Upper lobe of left lung (tissue), 6 donors: ENCODE measurements at regions not wholly inside any gene's neighbourhood (a gene's known extent, or its start where the extent isn't known, plus 50 kb on each side); places are given as distances from the start of the nearest gene placed in this dataset.

Source experiments
- ATAC-seq, 2 donors: fragments of 200-7000 bp; cut with Tn5 transposase; one replicate each; pipeline ENCODE4 v1.9.1; 2022; ENCODE audit warnings: mild to moderate bottlenecking in 2 of 2, moderate library complexity in 2 of 2; ENCODE audit not compliant: low FRiP score in 2 of 2
- DNase-seq, 2 donors: peaks; one replicate each; pipeline ENCODE4 v3.0.0-alpha.2; 2019 to 2020
- H3K27ac ChIP-seq, 4 donors: fragments of 200-600 bp; sonication (generic); one replicate each; pipeline ENCODE4 v1.5.1; 2016 to 2019
- H3K27me3 ChIP-seq, 4 donors: fragments of 200-600 bp; sonication (generic); one replicate each; pipeline ENCODE4 v1.5.1; 2017 to 2019
- H3K36me3 ChIP-seq, 4 donors: fragments of 200-600 bp; sonication (generic); one replicate each; pipeline ENCODE4 v1.5.1; 2016 to 2019
- H3K4me1 ChIP-seq, 4 donors: fragments of 200-600 bp; sonication (generic); one replicate each; pipeline ENCODE4 v1.5.1; 2018 to 2019
- H3K4me3 ChIP-seq, 4 donors: fragments of 200-600 bp; sonication (generic); one replicate each; pipeline ENCODE4 v1.5.1; 2017 to 2019; ENCODE audit warnings: mild to moderate bottlenecking in 2 of 4, moderate library complexity in 1 of 4
- H3K9me3 ChIP-seq, 4 donors: fragments of 200-600 bp; sonication (generic); one replicate each; pipeline ENCODE4 v1.5.1; 2018 to 2019
- CTCF ChIP-seq, 6 experiments: fragments of 450-650 bp in 4 of 6; fragments of 200-600 bp in 2 of 6; sonication (generic) in 2 of 6; IDR thresholded peaks; one replicate each; pipeline ENCODE4 v1.5.1; 2016 to 2019; ENCODE audit warnings: antibody characterized with exemption in 6 of 6
- EP300 ChIP-seq, 4 donors: sonication (generic); formaldehyde crosslinking; IDR thresholded peaks; one replicate each; pipeline ENCODE4 v1.5.1; 2017; ENCODE audit warnings: antibody characterized with exemption in 4 of 4, control low read depth in 2 of 4
- POLR2A ChIP-seq, 4 donors: fragments of 450-650 bp; IDR thresholded peaks; one replicate each; pipeline ENCODE4 v1.5.1; 2016 to 2017; ENCODE audit warnings: antibody characterized with exemption in 4 of 4, mild to moderate bottlenecking in 2 of 4
- POLR2AphosphoS5 ChIP-seq, 2 donors: sonication (generic); formaldehyde crosslinking; IDR thresholded peaks; one replicate each; pipeline ENCODE4 v1.5.1; 2017; ENCODE audit warnings: antibody characterized with exemption in 2 of 2
- WGBS, 2 donors: methylation state at CpG; one replicate each; pipeline ENCODE4 v1.1.5; 2017 to 2018; 5-methylcytosine and 5-hydroxymethylcytosine counted together
- donor health status: DM: no; HTN: no; CAD: no; lungs with moderate emphysema.
- donor health status: DM: no; HTN: yes; CAD: no; lungs with severe emphysema.

- Histone ChIP-seq H3K9me3 (no peaks in the 10 kb centered on the region), H3K36me3 (no peaks in the 10 kb centered on the region), H3K4me1 (peaks cover 0 to 6% (median 0%) of the 10 kb centered on the region in 4 donors), H3K27ac (no peak overlapping the region), H3K4me3 (no peak overlapping the region), H3K27me3 (peaks cover 0 to 2% (median 0%) of the 10 kb centered on the region in 4 donors)
- DNase-seq (peak in 1 of 2 donors; percentile 17), ATAC-seq (no peak)
- no peak for TF ChIP-seq EP300 (IDR thresholded peaks at IDR 0.05)
- TF ChIP-seq CTCF (IDR thresholded peaks at IDR 0.05), result no peak
- TF ChIP-seq POLR2AphosphoS5 (IDR thresholded peaks at IDR 0.05), result no peak
- TF ChIP-seq POLR2A (IDR thresholded peaks at IDR 0.05), result no peak
- WGBS, 2 donors, result 55 to 61% methylated on average over 10 to 15 of the region's 15 CpGs
Measured at GRCh38 chr22:44583061-44583760, 85.2 kb upstream of the RTL6 start.

DNA sequence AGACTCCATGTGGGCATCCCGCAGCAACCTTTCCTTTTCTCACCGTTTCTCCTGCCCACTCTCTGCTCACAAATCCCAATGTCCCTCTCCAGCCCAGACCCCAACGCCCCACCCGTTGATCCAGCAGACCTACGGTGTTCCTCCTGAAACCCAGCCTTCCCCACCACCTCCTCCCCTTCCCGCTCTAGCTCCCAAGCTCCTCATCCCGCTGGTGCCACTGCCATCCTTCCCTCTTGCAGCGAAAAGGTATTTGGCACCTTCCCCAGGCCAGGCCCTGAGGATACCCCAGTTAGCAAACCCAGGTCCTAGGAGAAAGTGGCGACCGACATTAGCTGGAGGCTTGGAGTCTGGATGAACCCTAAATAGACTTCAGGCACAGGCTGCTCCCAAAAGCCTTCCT lies 84.0 kb upstream of the RTL6 start:
- peaks cover 0 to 2% (median 0%) of the 10 kb centered on the region in 4 donors for H3K27me3 ChIP-seq
- H3K4me3 ChIP-seq, result no peak overlapping the region
- H3K4me1 ChIP-seq, result peaks cover 0 to 3% (median 0%) of the 10 kb centered on the region in 4 donors
- H3K36me3 ChIP-seq, result no peaks in the 10 kb centered on the region
- WGBS, 2 donors, result 88 to 91% methylated on average over 10 of the region's 10 CpGs
- no peak for TF ChIP-seq CTCF (IDR thresholded peaks at IDR 0.05)
- no peak for TF ChIP-seq POLR2A (IDR thresholded peaks at IDR 0.05)
- TF ChIP-seq EP300 (IDR thresholded peaks at IDR 0.05), result no peak
- ATAC-seq (no peak), DNase-seq (peak in 1 of 2 donors; percentile 10)
- no peaks in the 10 kb centered on the region for H3K9me3 ChIP-seq
- no peak overlapping the region for H3K27ac ChIP-seq

DNA sequence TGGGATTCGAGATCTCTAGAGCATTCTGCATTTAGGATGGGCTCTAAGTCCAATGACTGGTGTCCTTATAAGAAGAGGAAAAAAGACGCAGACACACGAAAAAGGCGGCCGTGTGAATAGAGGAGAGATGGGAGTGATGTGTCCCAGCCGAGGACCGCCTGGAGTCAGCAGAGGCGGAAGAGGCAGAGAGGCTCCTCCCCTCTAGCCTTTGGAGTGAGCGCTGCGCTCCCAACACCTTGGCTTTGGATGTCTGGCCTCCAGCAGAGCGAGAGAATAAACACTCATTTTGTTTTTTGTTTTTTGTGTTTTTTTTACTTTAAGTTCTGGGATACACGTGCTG lies 83.0 kb upstream of the RTL6 start:
- ATAC-seq, result no peak
- 81 to 91% methylated on average over 12 of the region's 12 CpGs for WGBS, 2 donors
- H3K9me3 ChIP-seq, result no peaks in the 10 kb centered on the region
- H3K4me1 ChIP-seq, result no peaks in the 10 kb centered on the region
- H3K27me3 ChIP-seq, result no peaks in the 10 kb centered on the region
- peak in 1 of 2 donors; percentile 12 for DNase-seq
- TF ChIP-seq CTCF (IDR thresholded peaks at IDR 0.05), result no peak
- no peak for TF ChIP-seq POLR2AphosphoS5 (IDR thresholded peaks at IDR 0.05)
- no peak for TF ChIP-seq EP300 (IDR thresholded peaks at IDR 0.05)
- TF ChIP-seq POLR2A (IDR thresholded peaks at IDR 0.05), result no peak
- H3K36me3 ChIP-seq, result no peaks in the 10 kb centered on the region
- H3K4me3 ChIP-seq, result no peak overlapping the region
- no peak overlapping the region for H3K27ac ChIP-seq

DNA sequence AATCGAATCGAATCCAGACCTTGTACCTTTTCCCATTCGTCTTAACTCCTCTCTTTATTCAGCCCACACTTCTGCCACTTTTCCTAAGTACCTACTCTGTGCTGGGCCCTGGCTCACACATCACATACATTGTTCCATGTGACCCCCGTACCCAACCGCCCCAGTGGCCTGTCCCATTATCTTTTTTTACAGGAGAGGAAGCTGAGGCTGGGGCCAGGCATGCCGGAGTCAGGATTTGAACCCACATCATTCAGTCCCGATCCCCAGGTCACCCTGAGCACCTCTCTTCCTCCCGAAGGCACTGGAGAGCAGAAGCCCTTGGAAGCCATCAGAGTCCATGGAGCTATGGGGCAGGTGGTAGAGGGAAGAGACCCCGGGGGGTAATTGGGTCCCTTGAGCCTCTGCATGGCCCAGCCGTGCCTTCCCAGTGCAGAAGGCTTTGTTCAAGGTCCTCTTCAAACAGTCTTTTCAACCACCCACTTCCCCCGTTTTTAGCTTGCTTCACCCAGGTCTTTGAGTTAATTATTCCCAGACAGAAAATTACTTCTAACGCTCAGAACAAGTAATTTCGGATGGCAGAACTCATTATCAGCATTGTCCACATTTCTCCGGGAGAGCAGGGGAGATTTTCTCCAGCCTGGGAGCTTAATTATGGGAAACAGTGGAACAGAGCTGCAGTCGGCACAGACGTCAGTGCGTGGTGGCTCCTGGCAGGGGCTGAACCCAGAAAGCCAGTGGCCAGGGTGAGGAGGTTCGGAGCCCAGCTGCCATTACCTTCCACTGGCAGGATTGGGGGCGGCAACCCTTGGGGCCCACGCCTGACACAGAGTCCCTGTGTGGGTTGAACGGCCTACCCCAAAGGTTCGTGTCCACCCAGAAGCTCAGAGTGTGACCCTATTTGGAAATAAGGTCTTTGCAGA lies 82.4 kb upstream of the RTL6 start:
- ATAC-seq (no peak), DNase-seq (peak; percentile 8 to 31)
- H3K4me1 ChIP-seq, result no peaks in the 10 kb centered on the region
- no peak for TF ChIP-seq POLR2A (IDR thresholded peaks at IDR 0.05)
- no peaks in the 10 kb centered on the region for H3K9me3 ChIP-seq
- no peaks in the 10 kb centered on the region for H3K36me3 ChIP-seq
- H3K27ac ChIP-seq, result no peak overlapping the region
- no peaks in the 10 kb centered on the region for H3K27me3 ChIP-seq
- WGBS, 2 donors, result 80 to 81% methylated on average over 20 to 22 of the region's 22 CpGs
- H3K4me3 ChIP-seq, result no peak overlapping the region

- no peak for TF ChIP-seq POLR2AphosphoS5 (IDR thresholded peaks at IDR 0.05)
- no peak for TF ChIP-seq CTCF (IDR thresholded peaks at IDR 0.05)
- TF ChIP-seq POLR2A (IDR thresholded peaks at IDR 0.05), result no peak
- TF ChIP-seq EP300 (IDR thresholded peaks at IDR 0.05), result no peak
- Histone ChIP-seq H3K27me3 (no peaks in the 10 kb centered on the region), H3K36me3 (no peaks in the 10 kb centered on the region), H3K4me3 (no peak overlapping the region), H3K27ac (no peak overlapping the region), H3K4me1 (no peaks in the 10 kb centered on the region), H3K9me3 (no peaks in the 10 kb centered on the region)
- DNase-seq, result peak in 1 of 2 donors; percentile 16
- no peak for ATAC-seq
- 74% methylated on average over 10 of the region's 10 CpGs for WGBS, 2 donors
Measured at GRCh38 chr22:44578516-44579230, 80.6 kb upstream of the RTL6 start.
